Activated gamma-delta T cell treated with Interleukin-2 at 50 U/mL for 16 hours (primary cell): ENCODE measurements at regions not wholly inside any gene's neighbourhood (a gene's known extent, or its start where the extent isn't known, plus 50 kb on each side); places are given as distances from the start of the nearest gene placed in this dataset.

Experiments used
- DNase-seq: peaks from one replicate; pipeline ENCODE4 v3.0.0-alpha.2; 2020

DNA sequence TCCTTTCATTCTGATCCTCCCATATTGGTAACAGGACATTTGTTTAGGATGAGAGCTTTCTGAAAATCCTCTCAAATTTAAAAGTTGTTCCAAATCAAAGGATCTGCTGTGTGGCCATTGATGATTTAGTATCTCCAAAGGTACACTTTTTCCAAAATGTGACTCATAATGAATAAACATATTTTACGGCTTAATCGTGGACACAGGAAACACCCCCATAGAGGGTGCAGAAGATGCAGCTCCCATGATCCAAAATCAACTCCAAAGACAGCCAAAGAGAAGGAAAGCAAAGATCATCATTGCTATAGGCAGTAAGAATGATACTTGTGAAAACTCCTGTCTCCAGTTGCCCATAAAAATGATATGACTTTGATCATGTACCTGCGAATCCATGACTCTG lies 239.7 kb downstream of the PIK3R1 start:
- DNase-seq = no peak

DNA sequence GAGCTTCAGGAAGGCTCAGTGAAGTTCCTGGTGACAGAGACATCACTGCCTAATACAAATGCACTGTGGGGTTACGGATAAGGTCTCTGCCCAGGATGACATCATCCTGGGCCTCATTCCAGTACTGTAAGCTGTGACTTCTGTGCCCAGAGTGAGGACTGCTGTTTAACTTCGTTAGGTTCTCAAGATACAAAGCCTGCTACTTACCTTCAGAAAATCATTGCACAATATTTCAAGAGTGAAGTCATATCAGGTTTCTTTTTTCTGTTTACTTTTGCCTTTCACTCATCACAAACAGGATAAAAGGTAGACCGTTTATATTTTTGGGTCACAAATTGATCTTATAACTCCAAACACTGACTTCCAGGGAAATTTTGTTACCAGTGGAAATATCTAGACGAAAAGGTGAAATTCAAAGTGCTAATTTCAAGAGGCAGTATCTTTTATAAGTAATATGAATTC lies 241.2 kb downstream of the PIK3R1 start:
- no peak for DNase-seq

GRCh38 chr5:68457285-68457684 lies 241.7 kb downstream of the PIK3R1 start:
- no peak for DNase-seq

- peak; percentile 12 for DNase-seq
Measured at GRCh38 chr5:68458416-68459021, 243.0 kb downstream of the PIK3R1 start.

GRCh38 chr5:68459093-68459809 lies 243.7 kb downstream of the PIK3R1 start:
- no peak for DNase-seq

- no peak for DNase-seq
Measured at GRCh38 chr5:68459810-68460139, 244.2 kb downstream of the PIK3R1 start.

- DNase-seq = peak; percentile 40
Measured at GRCh38 chr5:68460147-68460798, 244.7 kb downstream of the PIK3R1 start.

GRCh38 chr5:68463606-68464005 lies 248.1 kb downstream of the PIK3R1 start:
- DNase-seq = no peak

DNA sequence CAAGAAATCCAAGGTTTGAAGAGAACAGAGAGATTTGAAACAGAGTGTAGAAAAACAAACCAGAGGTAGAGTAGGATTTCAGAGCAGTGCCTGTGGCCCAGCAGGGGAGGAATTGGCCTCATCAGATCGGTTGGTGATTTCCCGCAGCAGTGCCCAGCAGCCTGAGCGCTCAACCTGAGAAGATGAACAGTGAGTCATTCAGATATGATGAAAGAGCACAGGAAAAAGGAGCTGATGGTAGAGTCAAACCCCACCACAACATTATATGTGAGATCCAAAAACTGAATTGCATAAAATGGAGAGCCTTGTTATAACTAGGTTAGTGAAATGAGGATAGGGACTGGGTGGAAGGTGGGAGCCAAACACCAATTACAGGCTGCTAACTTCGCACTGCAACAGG lies 248.9 kb downstream of the PIK3R1 start:
- peak; percentile 27 for DNase-seq

GRCh38 chr5:68465133-68465532 lies 249.6 kb downstream of the PIK3R1 start:
- no peak for DNase-seq

DNA sequence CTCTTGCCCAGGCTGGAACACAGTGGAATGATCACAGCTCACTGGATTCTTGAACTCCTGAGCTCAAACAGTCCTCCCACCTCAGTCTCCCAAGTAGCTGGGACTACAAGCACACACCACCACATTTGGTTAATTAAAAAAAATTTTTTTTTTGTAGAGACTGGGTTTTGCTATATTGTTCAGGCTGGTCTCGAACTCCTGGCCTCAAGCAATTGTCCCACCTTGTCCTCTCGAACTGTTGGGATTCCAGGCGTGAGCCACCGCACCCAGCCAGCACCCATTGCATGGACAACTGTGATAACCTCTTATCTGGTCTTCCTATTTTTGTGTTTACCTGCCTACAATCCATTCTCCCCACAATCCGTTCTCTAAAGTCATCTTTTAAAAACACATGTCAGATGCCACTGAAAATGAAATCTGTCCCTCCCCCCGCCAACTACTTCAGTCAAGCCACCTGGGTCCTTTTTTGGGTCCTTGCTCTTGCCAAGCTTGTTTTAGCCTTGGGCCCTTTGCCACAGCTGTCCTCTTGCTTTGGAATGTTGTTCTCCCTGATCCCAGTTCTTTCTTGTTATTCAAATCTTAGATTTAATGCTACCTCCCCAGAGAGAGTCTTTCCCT lies 250.5 kb downstream of the PIK3R1 start:
- no peak for DNase-seq

GRCh38 chr5:68467208-68467607 lies 251.7 kb downstream of the PIK3R1 start:
- DNase-seq = no peak

- DNase-seq = no peak
Measured at GRCh38 chr5:68467794-68468193, 252.2 kb downstream of the PIK3R1 start.

DNA sequence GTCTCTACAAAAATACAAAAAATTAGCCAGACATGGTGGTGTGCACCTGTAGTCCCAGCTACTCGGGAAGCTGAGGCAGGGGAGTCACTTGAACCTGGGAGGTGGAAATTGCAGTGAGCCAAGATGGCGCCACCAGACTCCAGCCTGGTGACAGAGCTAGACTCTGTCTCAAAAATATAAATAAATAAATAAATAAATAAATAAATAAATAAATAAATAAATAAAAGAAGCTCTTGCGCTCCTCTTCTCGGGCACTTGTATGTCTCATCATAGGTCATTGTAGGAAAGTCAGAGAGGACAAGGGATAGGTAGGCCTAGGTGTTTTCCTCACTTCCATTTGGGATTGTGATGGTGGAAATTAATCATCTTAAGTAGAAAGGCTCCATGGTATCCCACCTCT lies 252.8 kb downstream of the PIK3R1 start:
- no peak for DNase-seq

DNA sequence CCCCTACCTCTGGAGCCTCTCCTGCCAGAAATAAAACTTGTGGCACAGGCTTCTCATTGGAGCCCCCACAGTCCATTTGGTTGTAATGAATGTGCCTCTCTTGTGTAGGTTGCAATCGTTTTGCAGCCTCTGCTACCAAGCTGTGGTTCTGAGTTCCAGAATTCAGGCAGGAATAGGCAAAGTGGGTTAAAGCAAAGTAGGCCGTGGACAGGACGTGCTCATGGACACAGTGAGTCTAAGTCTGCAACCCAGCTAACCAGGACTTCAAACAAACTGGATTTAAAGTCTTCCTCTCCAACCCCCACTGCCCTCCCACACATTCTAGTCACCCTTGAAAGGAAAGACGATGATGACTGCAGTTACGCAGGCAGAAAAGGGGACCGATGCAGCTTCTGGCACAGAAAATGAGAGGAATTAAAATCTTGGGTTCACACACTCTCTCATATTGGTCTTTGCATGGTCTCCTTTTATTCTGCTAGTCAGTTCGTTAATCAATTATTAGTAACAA lies 260.0 kb downstream of the PIK3R1 start:
- no peak for DNase-seq

DNA sequence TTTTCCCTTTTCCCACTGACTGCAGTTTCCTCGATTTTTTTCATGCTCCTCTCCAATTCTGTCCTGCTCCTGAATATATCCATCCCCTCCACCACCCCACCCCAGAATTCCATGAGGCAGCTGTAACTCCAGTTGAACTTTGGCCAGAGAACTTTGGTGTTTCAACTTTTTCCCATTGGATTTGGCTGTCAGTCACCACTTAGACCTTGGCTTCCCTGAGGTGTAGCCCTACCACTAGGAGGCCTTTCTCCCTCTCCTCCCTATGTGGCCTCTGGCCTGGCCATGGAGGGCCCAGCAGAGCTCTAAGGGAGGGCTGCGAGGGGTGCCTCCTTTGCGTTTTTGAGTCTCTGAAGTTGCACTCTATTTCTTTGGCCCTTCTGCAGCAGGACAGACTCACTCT lies 261.3 kb downstream of the PIK3R1 start:
- no peak for DNase-seq

DNA sequence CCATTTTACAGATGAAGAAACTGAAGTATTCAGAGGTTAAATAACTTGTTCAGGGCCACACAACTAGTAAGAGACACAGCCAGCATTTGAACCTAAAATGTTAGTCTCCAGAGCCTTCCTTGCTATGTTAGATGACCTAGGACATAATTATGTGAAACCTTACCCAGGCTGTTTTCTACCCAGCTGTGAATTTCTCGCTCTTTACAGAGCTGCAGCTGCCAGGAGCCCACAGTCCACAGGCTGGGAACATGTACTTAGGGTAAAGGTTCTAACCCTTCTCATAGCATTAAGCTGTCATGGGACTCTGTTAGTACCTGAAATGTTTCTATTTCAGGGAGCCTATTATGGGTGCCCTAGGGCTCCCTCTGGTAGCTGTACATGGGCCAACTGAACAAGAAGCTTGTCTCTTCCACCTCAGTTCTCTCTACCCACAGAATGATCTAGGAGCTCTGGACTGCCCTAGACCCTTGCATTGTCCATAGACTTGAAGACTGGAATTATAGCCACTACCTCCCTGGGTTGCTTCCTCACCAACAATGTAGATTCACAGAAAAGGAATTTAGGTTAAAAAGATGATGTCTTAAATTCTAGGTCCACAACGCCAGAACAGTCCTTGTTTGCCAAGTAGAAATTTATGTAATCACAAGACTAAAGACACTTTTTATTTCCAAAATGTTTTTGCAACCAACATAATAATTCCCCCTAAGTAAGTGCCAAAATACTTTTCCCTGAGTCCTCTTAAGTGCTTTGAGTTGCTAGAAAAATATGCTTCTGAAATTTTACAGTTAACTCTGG lies 262.9 kb downstream of the PIK3R1 start:
- no peak for DNase-seq

GRCh38 chr5:68479524-68479923 lies 264.0 kb downstream of the PIK3R1 start:
- no peak for DNase-seq

GRCh38 chr5:68480335-68480940 lies 264.9 kb downstream of the PIK3R1 start:
- DNase-seq = no peak

GRCh38 chr5:68482199-68482598 lies 266.6 kb downstream of the PIK3R1 start:
- no peak for DNase-seq

DNA sequence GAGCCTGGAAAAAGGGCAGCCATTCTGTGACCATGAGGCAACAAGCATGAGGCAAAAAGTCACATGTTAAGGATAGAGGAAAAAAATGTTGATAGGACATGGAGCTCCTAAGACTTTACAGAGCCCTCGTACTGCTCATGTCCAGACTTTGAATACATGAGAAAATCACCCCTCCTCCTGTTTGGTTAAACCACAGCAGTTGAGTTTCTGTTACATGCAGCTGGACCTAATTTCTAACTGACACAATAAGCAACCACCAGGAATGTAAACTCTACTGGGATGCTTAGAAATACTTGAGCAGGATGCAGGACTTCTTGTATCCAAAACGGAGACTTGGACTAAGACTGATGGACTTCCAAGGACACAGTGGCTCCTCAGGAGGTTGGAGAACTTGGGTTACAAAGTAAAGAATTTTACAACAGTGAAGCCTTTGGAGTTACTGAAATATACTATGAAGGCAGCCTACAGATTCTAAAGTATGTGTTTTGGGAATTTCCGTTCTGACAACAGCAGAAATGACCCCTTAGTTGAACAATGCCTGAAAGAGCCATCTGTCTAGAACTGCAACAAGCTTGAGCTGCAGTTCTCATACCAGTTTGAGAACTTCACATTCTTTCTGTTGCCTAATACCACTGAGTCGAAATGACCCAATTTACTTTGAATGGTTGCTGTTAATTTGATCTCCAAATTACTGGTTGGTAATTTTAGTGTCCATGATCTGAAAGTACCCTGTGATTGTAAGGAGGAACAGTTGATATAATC lies 268.9 kb downstream of the PIK3R1 start:
- DNase-seq = no peak

DNA sequence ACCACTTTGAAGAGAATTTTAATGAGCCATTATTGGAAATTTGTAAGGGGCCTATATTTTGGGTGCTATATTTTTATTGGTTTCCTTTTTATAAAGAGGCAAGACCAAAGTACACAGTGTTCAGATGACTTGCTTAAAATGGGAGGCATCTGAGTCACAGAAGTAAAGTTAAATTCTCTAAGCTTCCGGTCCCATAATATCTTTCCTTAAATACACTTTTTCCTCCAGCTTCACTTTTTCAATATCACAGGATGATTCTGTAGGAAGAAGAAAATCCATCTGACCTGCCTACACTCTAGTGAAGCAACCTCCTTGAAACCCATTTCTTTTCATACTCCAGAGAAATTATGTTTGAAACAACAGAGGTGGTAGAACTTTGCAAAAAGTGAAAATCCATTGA lies 274.0 kb downstream of the PIK3R1 start:
- no peak for DNase-seq
